ENCODE measurements at regions not wholly inside any gene's neighbourhood (a gene's known extent, or its start where the extent isn't known, plus 50 kb on each side); places are given as distances from the start of the nearest gene placed in this dataset.

GRCh38 chr2:134149904-134150303 lies 104.0 kb upstream of the MGAT5 start:
- ChIA-PET CTCF (no interaction called here), RAD21 (ENCODE audit: low non-redundant PET in 1 of 2, low total read pairs in 2 of 2, uncharacterized antibody in 2 of 2, unreplicated experiment in 2 of 2) (no interaction called here), POLR2A (no interaction called here)
- Histone ChIP-seq H3K27me3 (ENCODE audit: insufficient read depth, low read length) (no peaks in the 10 kb centered on the region), H3K4me3 (replicated peaks in 1 of 2; ENCODE audit: low read depth in 1 of 2, low read length in 2 of 2) (no peak overlapping the region), H3K9me2 (ENCODE audit: insufficient read depth) (no peaks in the 10 kb centered on the region), H2AFZ (ENCODE audit: low read depth, low read length, poor library complexity, severe bottlenecking) (no peak overlapping the region), H4K20me1 (ENCODE audit: insufficient read depth) (no peaks in the 10 kb centered on the region), H3K27ac (ENCODE audit: low read depth, low read length) (no peak overlapping the region), H3K4me2 (ENCODE audit: low read length) (no peak overlapping the region), H3K79me2 (ENCODE audit: insufficient read depth, low read length) (0 out of 2 replicates have a peak, but pooled peaks cover 4% of the 10 kb centered on the region), H3K9me3 (ENCODE audit: control insufficient read depth in 1 of 2, insufficient read depth in 1 of 2, low read depth in 1 of 2, low read length in 2 of 2) (no peaks in the 10 kb centered on the region), H3K9ac (ENCODE audit: low read length) (no peak overlapping the region), H3K36me3 (ENCODE audit: control insufficient read depth in 1 of 2, insufficient read depth in 2 of 2, low read length in 2 of 2) (no peaks in the 10 kb centered on the region), H3K4me1 (ENCODE audit: control insufficient read depth in 1 of 2, insufficient read depth in 2 of 2, low read length in 2 of 2) (no peaks in the 10 kb centered on the region)
- BruUV-seq (replicated peaks), result no TSS peak
- intact Hi-C loops (cut with micrococcal nuclease), result no loop called here
- DNase-seq (ENCODE audit: low read depth, low spot score) (no peak), ATAC-seq (peak; percentile 30; the same call in 1 of the 2 replicates)
- no peak for TF ChIP-seq YY1 (IDR thresholded peaks at IDR 0.05; ENCODE audit: extremely low read depth, insufficient replicate concordance, low read depth, low read length)
- TF ChIP-seq, protein P1, sequence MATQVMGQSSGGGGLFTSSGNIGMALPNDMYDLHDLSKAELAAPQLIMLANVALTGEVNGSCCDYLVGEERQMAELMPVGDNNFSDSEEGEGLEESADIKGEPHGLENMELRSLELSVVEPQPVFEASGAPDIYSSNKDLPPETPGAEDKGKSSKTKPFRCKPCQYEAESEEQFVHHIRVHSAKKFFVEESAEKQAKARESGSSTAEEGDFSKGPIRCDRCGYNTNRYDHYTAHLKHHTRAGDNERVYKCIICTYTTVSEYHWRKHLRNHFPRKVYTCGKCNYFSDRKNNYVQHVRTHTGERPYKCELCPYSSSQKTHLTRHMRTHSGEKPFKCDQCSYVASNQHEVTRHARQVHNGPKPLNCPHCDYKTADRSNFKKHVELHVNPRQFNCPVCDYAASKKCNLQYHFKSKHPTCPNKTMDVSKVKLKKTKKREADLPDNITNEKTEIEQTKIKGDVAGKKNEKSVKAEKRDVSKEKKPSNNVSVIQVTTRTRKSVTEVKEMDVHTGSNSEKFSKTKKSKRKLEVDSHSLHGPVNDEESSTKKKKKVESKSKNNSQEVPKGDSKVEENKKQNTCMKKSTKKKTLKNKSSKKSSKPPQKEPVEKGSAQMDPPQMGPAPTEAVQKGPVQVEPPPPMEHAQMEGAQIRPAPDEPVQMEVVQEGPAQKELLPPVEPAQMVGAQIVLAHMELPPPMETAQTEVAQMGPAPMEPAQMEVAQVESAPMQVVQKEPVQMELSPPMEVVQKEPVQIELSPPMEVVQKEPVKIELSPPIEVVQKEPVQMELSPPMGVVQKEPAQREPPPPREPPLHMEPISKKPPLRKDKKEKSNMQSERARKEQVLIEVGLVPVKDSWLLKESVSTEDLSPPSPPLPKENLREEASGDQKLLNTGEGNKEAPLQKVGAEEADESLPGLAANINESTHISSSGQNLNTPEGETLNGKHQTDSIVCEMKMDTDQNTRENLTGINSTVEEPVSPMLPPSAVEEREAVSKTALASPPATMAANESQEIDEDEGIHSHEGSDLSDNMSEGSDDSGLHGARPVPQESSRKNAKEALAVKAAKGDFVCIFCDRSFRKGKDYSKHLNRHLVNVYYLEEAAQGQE (IDR thresholded peaks at IDR 0.05; ENCODE audit: low read depth), result no peak
- no peak for TF ChIP-seq EGR1 (IDR thresholded peaks at IDR 0.05; ENCODE audit: low read depth)
- no peak for TF ChIP-seq CBX3 (IDR thresholded peaks at IDR 0.05; ENCODE audit: low read depth)
- no peak for TF ChIP-seq FOSL1 (IDR thresholded peaks at IDR 0.05; ENCODE audit: low read depth)
- no peak for TF ChIP-seq ELF1 (IDR thresholded peaks at IDR 0.05; ENCODE audit: borderline replicate concordance, low read depth)
- no peak for TF ChIP-seq SP1 (IDR thresholded peaks at IDR 0.05; ENCODE audit: low read depth)
- TF ChIP-seq TCF7L2 (IDR thresholded peaks at IDR 0.05; ENCODE audit: borderline replicate concordance, extremely low read depth, insufficient read depth, insufficient read length), result no peak
- TF ChIP-seq RAD21 (IDR thresholded peaks at IDR 0.05; ENCODE audit: low read depth), result no peak
- no peak for TF ChIP-seq JUND (IDR thresholded peaks at IDR 0.05)
- no peak for TF ChIP-seq POLR2A (IDR thresholded peaks at IDR 0.05; ENCODE audit: borderline replicate concordance, extremely low read depth, insufficient read depth, insufficient read length)
- TF ChIP-seq SIN3A (IDR thresholded peaks at IDR 0.05; ENCODE audit: low read depth), result no peak
- TF ChIP-seq ZFX (IDR thresholded peaks at IDR 0.05), result no peak
- TF ChIP-seq CEBPB (IDR thresholded peaks at IDR 0.05; ENCODE audit: low read depth), result no peak
- TF ChIP-seq ATF3 (IDR thresholded peaks at IDR 0.05), result no peak
- no peak for TF ChIP-seq ZNF274 (IDR thresholded peaks at IDR 0.05; ENCODE audit: low read depth, low read length)
- no peak for TF ChIP-seq ZBTB33 (IDR thresholded peaks at IDR 0.05; ENCODE audit: extremely low read depth, insufficient replicate concordance, low read length)
- TF ChIP-seq EZH2phosphoT487 (IDR thresholded peaks at IDR 0.05; ENCODE audit: borderline replicate concordance), result no peak
- TF ChIP-seq MAX (IDR thresholded peaks at IDR 0.05), result no peak
